ENCODE measurements at regions not wholly inside any gene's neighbourhood (a gene's known extent, or its start where the extent isn't known, plus 50 kb on each side); places are given as distances from the start of the nearest gene placed in this dataset.

DNA sequence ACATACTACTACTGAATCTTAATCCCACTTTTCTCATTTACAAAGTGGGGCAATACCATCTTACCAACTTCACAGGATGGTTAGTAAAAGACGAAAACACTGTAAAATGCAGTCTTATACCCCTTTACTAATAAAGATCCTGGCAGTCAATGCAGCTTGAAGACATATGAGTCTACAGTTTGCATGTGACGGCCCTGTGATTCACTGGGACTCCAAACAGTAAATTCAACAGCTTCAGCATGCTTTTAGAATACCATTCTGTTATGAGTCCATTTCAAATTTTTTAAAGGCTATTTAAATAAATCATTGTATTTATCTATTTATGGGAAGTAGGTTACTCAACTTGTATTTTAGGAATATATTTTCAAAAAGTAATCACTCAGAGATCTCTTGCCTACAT is 629.1 kb downstream of the LIG4 start:
- ChIA-PET CTCF (interaction anchor here (1.0 kb wide), 1 partner anchor 28 kb away, joined by 3 read pairs; no protein-coding TSS in a partner anchor), POLR2A (no interaction called here)
- Histone ChIP-seq H3K27ac (ENCODE audit: low read depth, low read length) (no peak overlapping the region), H3K9me3 (ENCODE audit: control insufficient read depth, insufficient read depth, low read length) (no peaks in the 10 kb centered on the region), H3K4me3 (ENCODE audit: low read depth, low read length) (no peak overlapping the region), H3K27me3 (ENCODE audit: control insufficient read depth, insufficient read depth, low read length) (no peaks in the 10 kb centered on the region)
- TF ChIP-seq, protein P1, sequence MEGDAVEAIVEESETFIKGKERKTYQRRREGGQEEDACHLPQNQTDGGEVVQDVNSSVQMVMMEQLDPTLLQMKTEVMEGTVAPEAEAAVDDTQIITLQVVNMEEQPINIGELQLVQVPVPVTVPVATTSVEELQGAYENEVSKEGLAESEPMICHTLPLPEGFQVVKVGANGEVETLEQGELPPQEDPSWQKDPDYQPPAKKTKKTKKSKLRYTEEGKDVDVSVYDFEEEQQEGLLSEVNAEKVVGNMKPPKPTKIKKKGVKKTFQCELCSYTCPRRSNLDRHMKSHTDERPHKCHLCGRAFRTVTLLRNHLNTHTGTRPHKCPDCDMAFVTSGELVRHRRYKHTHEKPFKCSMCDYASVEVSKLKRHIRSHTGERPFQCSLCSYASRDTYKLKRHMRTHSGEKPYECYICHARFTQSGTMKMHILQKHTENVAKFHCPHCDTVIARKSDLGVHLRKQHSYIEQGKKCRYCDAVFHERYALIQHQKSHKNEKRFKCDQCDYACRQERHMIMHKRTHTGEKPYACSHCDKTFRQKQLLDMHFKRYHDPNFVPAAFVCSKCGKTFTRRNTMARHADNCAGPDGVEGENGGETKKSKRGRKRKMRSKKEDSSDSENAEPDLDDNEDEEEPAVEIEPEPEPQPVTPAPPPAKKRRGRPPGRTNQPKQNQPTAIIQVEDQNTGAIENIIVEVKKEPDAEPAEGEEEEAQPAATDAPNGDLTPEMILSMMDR (IDR thresholded peaks at IDR 0.05; ENCODE audit: low read depth, low read length): no peak
- peak; percentile 33 for DNase-seq (ENCODE audit: low read depth, low spot score)

DNA sequence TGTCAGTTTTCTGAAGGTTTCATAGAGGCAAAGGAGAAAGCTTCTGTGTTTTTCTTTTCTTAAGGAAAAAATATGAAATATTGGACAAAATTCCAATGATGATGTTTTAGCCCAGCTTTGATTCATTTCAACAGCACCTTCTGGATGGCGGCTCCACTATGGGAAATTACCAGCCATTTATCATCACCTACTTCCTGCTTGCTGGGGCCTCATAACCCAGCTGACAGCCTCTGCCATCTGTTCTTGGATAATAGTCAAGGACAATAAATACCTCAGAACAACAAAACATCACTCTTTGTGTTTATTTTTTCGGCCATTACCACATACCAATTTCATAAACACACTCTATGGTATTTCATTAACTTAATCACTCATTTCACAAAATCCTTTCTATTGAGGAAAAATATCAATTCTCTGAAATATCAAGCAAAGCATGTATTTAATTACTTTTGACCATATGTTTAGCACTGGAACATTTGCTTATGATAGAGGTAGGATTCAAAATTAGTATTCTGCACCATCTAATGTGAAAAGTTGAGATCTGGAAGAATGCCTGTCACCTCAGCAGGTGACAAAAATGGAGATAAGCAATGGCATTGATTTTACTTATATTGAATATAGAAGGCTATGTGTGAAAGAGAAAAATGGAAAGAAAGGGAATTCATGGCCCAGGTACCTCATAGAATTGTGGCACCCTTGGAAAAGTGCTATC is 629.7 kb downstream of the LIG4 start:
- H3K27ac ChIP-seq (ENCODE audit: low read depth, low read length): no peak overlapping the region
- no peak for DNase-seq (ENCODE audit: low read depth, low spot score)
- no peak overlapping the region for H3K4me3 ChIP-seq (ENCODE audit: low read depth, low read length)
- ChIA-PET CTCF (interaction anchor here (1.0 kb wide), 1 partner anchor 28 kb away, joined by 3 read pairs; no protein-coding TSS in a partner anchor), POLR2A (no interaction called here)
- TF ChIP-seq, protein P1 (IDR thresholded peaks at IDR 0.05; ENCODE audit: low read depth, low read length): no peak
- no peaks in the 10 kb centered on the region for H3K27me3 ChIP-seq (ENCODE audit: control insufficient read depth, insufficient read depth, low read length)
- H3K9me3 ChIP-seq (ENCODE audit: control insufficient read depth, insufficient read depth, low read length): no peaks in the 10 kb centered on the region

DNA sequence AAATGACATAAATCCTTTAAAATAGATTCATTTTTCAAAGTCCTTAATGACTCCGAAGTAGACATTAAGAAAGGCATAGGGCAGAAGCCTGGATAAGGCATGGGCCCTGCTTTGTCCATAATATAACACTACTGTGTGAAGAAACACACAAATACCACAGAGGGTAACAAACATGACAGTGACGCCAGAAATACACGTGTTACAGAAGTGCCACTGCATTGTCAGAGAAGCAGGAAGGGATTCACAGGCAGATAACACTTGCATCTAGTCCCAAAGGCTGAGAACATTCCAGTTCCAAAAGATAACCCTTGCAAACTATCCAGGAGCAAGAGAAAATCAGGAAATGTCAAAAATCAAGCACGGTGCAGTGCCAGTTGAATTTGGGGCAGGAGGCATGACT is 633.2 kb downstream of the LIG4 start:
- DNase-seq (ENCODE audit: low read depth, low spot score): no peak
- no peak overlapping the region for H3K27ac ChIP-seq (ENCODE audit: low read depth, low read length)
- CTCF ChIA-PET: no interaction called here
- no peak overlapping the region for H3K4me3 ChIP-seq (ENCODE audit: low read depth, low read length)
- POLR2A ChIA-PET: no interaction called here
- H3K9me3 ChIP-seq (ENCODE audit: control insufficient read depth, insufficient read depth, low read length): no peaks in the 10 kb centered on the region
- H3K27me3 ChIP-seq (ENCODE audit: control insufficient read depth, insufficient read depth, low read length): no peaks in the 10 kb centered on the region
- TF ChIP-seq, protein P1 (IDR thresholded peaks at IDR 0.05; ENCODE audit: low read depth, low read length): no peak

DNA sequence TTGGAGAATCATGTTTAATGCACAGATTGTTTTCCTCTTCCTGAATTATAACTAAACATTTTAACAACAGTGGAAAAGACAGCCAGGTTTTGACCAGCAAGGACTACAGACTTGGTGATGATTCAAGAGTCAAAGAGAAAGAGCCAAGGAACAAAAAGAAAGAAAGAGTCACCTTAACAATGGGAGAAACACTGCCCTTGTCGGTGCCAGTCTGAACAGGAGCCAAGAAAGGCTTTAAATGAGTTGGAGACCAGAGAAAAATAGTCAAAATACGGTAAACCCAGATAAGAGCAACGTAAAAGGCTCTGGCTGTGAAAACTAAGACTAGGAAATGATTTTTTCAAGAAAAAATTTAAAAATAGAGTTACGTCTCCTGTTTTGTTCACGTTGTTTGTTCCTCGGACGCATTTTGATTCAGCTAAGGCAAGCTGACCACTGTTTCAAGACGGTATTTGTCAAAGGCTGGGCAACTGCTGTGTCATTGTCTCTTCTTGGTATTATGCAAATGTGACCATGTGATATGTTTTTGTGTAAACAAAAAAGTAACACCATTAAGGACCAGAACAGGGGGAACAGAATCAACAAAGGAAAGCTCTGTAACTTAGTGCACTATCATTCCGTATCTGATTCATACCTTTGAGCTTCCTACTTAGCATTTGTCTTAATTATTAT is 634.5 kb downstream of the LIG4 start:
- POLR2A ChIA-PET: no interaction called here
- Histone ChIP-seq H3K27me3 (ENCODE audit: control insufficient read depth, insufficient read depth, low read length) (no peaks in the 10 kb centered on the region), H3K27ac (ENCODE audit: low read depth, low read length) (no peak overlapping the region), H3K9me3 (ENCODE audit: control insufficient read depth, insufficient read depth, low read length) (no peaks in the 10 kb centered on the region), H3K4me3 (ENCODE audit: low read depth, low read length) (no peak overlapping the region)
- TF ChIP-seq, protein P1 (IDR thresholded peaks at IDR 0.05; ENCODE audit: low read depth, low read length): no peak
- no peak for DNase-seq (ENCODE audit: low read depth, low spot score)
- CTCF ChIA-PET: no interaction called here

DNA sequence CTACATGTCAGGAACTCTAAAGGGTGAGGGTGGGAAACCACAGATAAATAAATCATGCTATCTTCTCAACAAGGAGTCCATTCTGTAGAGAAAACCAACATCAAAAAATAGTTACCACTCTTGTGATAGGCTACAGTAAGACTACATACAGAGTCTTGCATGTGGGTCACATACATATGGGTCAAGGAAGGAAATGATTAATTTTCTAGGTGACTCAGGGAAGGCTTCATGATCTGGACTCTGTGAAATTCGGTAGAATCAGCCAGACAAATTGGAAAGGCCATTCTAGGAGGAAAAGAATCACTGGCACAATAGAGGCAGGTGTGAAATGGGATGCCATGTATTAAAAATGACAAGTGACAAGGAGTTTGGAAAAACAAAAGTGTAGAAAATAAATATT is 638.9 kb downstream of the LIG4 start:
- Histone ChIP-seq H3K27ac (ENCODE audit: low read depth, low read length) (no peak overlapping the region), H3K27me3 (ENCODE audit: control insufficient read depth, insufficient read depth, low read length) (no peaks in the 10 kb centered on the region), H3K4me3 (ENCODE audit: low read depth, low read length) (no peak overlapping the region), H3K9me3 (ENCODE audit: control insufficient read depth, insufficient read depth, low read length) (no peaks in the 10 kb centered on the region)
- no peak for DNase-seq (ENCODE audit: low read depth, low spot score)
- TF ChIP-seq, protein P1 (IDR thresholded peaks at IDR 0.05; ENCODE audit: low read depth, low read length): no peak
- ChIA-PET POLR2A (no interaction called here), CTCF (no interaction called here)
